ENCODE measurements at regions not wholly inside any gene's neighbourhood (a gene's known extent, or its start where the extent isn't known, plus 50 kb on each side); places are given as distances from the start of the nearest gene placed in this dataset.

- TF ChIP-seq CTCF (IDR thresholded peaks at IDR 0.05) = no peak
- no peak for TF ChIP-seq SIN3A (IDR thresholded peaks at IDR 0.05; ENCODE audit: borderline replicate concordance, insufficient read depth, low read depth, low read length)
These were observed 325.2 kb downstream of the FGF9 start for GRCh38 chr13:21996049-21996448.
